ENCODE measurements at regions not wholly inside any gene's neighbourhood (a gene's known extent, or its start where the extent isn't known, plus 50 kb on each side); places are given as distances from the start of the nearest gene placed in this dataset.

- H3K36me3 Mint-ChIP-seq (ENCODE audit: unreplicated experiment), result no peaks in the 10 kb centered on the region
- no peak overlapping the region for H3K27ac Mint-ChIP-seq (ENCODE audit: unreplicated experiment)
- no peaks in the 10 kb centered on the region for H3K9me3 Mint-ChIP-seq (ENCODE audit: unreplicated experiment)
- no peaks in the 10 kb centered on the region for H3K4me1 Mint-ChIP-seq (ENCODE audit: low read depth, unreplicated experiment)
- no peak overlapping the region for H3K4me3 Mint-ChIP-seq (ENCODE audit: unreplicated experiment)
- DNase-seq, result no peak
- TF ChIP-seq, protein P1, sequence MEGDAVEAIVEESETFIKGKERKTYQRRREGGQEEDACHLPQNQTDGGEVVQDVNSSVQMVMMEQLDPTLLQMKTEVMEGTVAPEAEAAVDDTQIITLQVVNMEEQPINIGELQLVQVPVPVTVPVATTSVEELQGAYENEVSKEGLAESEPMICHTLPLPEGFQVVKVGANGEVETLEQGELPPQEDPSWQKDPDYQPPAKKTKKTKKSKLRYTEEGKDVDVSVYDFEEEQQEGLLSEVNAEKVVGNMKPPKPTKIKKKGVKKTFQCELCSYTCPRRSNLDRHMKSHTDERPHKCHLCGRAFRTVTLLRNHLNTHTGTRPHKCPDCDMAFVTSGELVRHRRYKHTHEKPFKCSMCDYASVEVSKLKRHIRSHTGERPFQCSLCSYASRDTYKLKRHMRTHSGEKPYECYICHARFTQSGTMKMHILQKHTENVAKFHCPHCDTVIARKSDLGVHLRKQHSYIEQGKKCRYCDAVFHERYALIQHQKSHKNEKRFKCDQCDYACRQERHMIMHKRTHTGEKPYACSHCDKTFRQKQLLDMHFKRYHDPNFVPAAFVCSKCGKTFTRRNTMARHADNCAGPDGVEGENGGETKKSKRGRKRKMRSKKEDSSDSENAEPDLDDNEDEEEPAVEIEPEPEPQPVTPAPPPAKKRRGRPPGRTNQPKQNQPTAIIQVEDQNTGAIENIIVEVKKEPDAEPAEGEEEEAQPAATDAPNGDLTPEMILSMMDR (IDR thresholded peaks at IDR 0.05; ENCODE audit: partially characterized antibody, unreplicated experiment), result no peak
- peaks cover 1% of the 10 kb centered on the region for H3K27me3 Mint-ChIP-seq (ENCODE audit: unreplicated experiment)
Observed at GRCh38 chrX:128883650-128884049, 639.6 kb downstream of the SMARCA1 start.

- Mint-ChIP-seq H3K9me3 (ENCODE audit: unreplicated experiment) (no peaks in the 10 kb centered on the region), H3K4me1 (ENCODE audit: low read depth, unreplicated experiment) (peaks cover 2% of the 10 kb centered on the region), H3K27ac (ENCODE audit: unreplicated experiment) (no peak overlapping the region), H3K36me3 (ENCODE audit: unreplicated experiment) (no peaks in the 10 kb centered on the region), H3K4me3 (ENCODE audit: unreplicated experiment) (no peak overlapping the region), H3K27me3 (ENCODE audit: unreplicated experiment) (no peaks in the 10 kb centered on the region)
- TF ChIP-seq, protein P1 (IDR thresholded peaks at IDR 0.05; ENCODE audit: partially characterized antibody, unreplicated experiment), result no peak
- DNase-seq, result no peak
Observed at GRCh38 chrX:128870361-128870760, 652.9 kb downstream of the SMARCA1 start.

DNA sequence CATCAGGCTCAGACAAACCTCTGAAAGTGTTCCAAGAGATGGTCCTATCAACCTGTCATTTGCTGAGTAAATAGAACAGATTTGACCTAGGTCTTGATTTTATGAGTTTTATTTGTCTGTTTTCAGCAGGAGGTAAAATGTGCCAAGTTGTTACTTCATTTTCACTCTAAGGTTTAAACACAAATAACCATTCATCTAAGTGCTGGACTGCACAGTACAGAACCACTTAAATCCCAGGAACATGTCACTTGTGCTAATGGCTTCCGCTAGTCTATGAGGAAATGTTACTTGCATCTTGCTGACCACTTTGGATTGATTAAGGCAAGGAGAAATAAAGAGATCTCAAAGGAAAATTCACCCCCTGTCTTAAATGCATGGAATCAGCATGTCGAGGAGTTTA, 660.7 kb downstream of the SMARCA1 start:
- DNase-seq, result no peak
- no peaks in the 10 kb centered on the region for H3K36me3 Mint-ChIP-seq (ENCODE audit: unreplicated experiment)
- TF ChIP-seq, protein P1 (IDR thresholded peaks at IDR 0.05; ENCODE audit: partially characterized antibody, unreplicated experiment), result no peak
- no peak overlapping the region for H3K27ac Mint-ChIP-seq (ENCODE audit: unreplicated experiment)
- H3K4me1 Mint-ChIP-seq (ENCODE audit: low read depth, unreplicated experiment), result peaks cover 2% of the 10 kb centered on the region
- H3K4me3 Mint-ChIP-seq (ENCODE audit: unreplicated experiment), result no peak overlapping the region
- no peaks in the 10 kb centered on the region for H3K27me3 Mint-ChIP-seq (ENCODE audit: unreplicated experiment)
- H3K9me3 Mint-ChIP-seq (ENCODE audit: unreplicated experiment), result no peaks in the 10 kb centered on the region

GRCh38 chrX:128848374-128848773, 674.9 kb downstream of the SMARCA1 start:
- TF ChIP-seq, protein P1 (IDR thresholded peaks at IDR 0.05; ENCODE audit: partially characterized antibody, unreplicated experiment), result no peak
- Mint-ChIP-seq H3K4me1 (ENCODE audit: low read depth, unreplicated experiment) (no peaks in the 10 kb centered on the region), H3K27ac (ENCODE audit: unreplicated experiment) (no peak overlapping the region), H3K27me3 (ENCODE audit: unreplicated experiment) (no peaks in the 10 kb centered on the region), H3K4me3 (ENCODE audit: unreplicated experiment) (no peak overlapping the region), H3K36me3 (ENCODE audit: unreplicated experiment) (no peaks in the 10 kb centered on the region), H3K9me3 (ENCODE audit: unreplicated experiment) (peaks cover 2% of the 10 kb centered on the region)
- no peak for DNase-seq

DNA sequence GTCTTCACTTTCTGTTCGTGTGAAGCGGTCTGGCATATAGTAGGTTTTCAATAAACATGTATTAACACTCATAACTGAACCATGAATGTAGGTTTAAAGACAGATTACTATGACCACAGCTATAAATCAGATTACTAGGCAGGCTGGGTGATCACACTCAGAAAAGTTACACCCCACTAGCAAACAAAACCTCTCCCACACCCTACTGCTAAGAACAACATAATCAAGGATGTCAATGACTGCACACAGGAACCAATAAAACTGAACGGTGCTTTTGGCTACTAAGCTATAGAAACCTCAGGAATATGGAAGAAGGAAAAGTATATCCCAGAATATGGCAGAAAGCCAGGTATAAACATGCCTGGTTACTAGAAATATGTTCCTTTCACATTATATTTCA, 676.9 kb downstream of the SMARCA1 start:
- Mint-ChIP-seq H3K27me3 (ENCODE audit: unreplicated experiment) (no peaks in the 10 kb centered on the region), H3K36me3 (ENCODE audit: unreplicated experiment) (no peaks in the 10 kb centered on the region), H3K4me3 (ENCODE audit: unreplicated experiment) (no peak overlapping the region), H3K4me1 (ENCODE audit: low read depth, unreplicated experiment) (no peaks in the 10 kb centered on the region), H3K9me3 (ENCODE audit: unreplicated experiment) (peaks cover 2% of the 10 kb centered on the region), H3K27ac (ENCODE audit: unreplicated experiment) (no peak overlapping the region)
- TF ChIP-seq, protein P1 (IDR thresholded peaks at IDR 0.05; ENCODE audit: partially characterized antibody, unreplicated experiment), result no peak
- DNase-seq, result no peak
